Ramos (cell line): ENCODE measurements at regions not wholly inside any gene's neighbourhood (a gene's known extent, or its start where the extent isn't known, plus 50 kb on each side); places are given as distances from the start of the nearest gene placed in this dataset.
"Not testable (repeated sequence)": the region's sequence is repeated elsewhere in the genome, so short reads cannot be mapped to it uniquely, and the experiment has no call there.

Source experiments
- in situ Hi-C: fragments of 300-500 bp; cut with MboI; formaldehyde crosslinking; loops from one replicate; pipeline ENCODE4 v1.14.3; 2022; ENCODE audit warnings: low sequenced_read_pairs; ENCODE audit not compliant: unreplicated experiment

DNA sequence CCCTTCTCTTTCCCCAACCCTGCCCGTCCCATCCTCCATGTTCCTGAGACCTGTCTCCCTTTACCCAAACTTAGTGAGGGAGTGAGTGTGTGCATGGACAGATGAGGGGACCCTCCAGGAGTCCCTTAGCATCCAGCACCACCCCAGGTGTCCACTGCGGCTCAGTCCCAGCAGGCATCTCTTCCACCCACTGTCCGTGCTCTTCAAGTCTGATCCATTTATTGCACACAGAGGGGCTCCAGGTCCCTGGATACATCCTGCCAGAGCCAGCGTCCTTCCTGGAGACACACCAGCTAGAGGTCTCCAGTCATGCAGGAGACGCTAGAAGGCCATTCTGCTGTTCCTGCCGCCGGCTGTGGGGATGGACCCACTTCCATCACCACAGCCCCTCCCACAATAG, 239.2 kb downstream of the ADGRD1 start:
- in situ Hi-C loops: no loop called here

DNA sequence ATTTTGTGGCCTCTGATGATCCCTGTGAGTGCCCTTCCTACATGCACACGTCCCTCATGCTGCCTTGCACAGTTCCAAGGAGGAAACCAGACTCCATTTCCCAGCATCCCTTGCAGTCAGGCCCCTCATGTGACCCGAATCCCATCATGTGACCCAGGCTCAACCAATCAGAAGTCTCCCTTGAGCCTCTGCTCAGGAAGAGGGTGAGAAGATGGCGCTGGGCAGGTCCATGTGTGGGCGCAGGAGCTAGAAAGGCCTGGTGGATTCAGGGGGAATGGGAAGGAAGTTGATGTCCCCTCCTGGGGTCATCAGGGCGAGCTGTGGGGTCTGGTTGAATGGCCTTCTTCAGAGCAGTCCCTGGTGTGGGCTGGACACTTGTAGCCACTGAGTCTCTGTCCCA, 240.5 kb downstream of the ADGRD1 start:
- in situ Hi-C loops: no loop called here

DNA sequence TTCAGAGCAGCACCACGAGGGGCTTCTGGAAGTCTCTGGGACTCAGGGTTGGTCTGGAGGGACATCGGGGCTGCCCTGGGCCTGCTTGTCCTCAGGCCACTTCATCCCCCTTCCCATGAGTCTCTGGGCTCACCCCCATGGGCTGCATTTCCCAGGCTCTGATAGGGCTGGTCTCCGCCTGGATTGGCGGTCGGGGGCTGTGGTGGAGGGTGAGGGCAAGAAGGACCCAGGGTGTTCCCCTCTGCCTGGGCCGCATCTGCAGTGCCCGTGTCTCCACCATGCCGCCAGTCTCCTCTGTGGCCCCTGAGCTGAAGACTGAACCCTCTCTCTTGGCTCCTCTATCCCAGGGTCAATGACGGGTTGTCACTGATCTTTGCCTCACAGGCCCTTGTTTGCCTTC, 242.1 kb downstream of the ADGRD1 start:
- in situ Hi-C loops: no loop called here

- in situ Hi-C loops: no loop called here
These were observed 242.5 kb downstream of the ADGRD1 start for GRCh38 chr12:131196220-131196619.

GRCh38 chr12:131197490-131197889, 243.8 kb downstream of the ADGRD1 start:
- in situ Hi-C loops: no loop called here

DNA sequence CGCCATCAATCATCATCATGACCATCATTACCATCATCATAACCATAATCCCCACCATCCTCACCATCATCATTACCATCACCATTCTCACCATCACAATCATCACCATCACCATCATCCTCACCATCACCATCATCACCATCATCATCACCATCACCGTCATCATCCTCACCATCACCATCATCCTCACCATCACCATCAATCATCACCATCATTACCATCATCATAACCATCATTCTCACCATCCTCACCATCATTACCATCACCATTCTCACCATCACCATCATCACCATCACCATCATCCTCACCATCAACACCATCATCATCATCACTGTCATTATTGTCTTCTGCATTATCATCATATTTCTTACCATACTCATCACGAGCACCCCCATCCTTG, 245.5 kb downstream of the ADGRD1 start:
- in situ Hi-C loops: no loop called here

- in situ Hi-C loops: not testable (repeated sequence)
These were observed 248.2 kb downstream of the ADGRD1 start for GRCh38 chr12:131201912-131202311.

DNA sequence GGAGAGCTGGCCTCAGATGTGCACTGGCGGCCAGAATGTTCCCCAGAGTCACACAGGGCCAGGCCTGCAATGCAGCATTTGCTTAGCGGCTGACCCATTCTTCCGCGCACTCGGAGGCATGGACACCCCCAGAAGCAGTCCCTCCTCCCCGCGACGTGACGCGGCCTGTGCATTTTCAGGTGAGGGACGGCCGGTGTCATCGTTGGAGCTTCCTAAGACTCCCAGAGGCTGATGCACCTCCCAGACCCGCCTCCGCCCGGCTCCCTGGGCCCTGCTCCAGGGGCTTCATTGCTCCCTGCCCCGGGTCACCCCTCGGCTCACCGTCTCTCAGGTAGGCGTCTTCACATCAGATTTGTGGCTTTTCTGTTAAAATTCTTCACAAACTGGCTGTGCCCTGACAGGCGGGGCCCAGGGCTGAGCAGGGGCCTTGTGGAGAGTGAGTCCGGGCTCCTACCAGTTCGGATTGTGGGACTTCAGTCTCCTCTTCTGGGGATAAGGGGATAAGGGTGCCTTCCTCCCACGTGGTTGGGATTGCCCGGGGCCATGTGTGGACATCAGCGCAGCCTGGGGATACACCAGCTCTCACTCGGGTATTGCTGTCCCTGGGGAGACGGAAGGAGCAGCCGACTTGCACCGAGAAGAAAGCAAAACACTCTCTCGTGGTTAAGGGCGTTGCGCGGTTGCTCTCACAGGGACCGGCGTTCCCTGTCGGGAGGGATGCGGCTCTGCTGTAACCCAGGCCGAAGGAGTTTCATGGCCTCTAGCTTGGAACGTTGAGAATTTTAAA, 249.1 kb downstream of the ADGRD1 start:
- in situ Hi-C loops: no loop called here

DNA sequence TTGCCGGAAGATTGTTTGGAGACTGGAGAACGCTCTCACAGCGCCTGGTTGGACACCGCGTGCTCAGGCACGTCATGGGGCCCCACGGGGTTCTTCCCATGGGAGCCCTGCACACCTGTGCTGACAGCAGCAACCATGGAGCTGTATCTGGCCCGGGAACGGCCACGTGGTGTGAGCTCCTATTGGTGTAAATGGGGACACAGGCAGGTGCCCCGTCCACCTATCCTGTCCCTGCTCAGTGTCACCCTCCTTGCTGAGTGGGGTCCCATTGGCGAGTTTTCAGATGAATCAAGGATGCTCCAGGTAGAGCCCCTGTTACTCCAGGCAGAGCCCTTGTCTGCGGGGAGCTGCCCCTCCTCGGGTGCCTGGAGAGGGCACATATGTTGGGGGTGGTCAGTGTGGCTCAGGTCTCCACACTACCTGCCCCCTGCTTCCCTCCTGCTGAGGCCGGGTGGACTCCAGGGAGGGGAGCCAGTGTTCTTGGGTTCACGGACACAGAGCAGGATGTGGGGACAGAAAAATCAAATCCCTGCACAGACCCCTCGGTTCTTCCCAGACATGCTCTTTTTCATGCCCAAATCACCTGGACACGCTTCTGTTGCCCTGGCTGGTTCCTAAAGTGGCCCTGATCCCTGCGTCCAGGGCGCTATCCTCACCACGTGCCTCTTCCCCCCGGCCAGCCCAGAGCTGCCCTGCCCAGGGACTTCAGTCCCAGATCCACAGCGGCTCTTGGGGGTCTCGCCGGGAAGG, 250.1 kb downstream of the ADGRD1 start:
- in situ Hi-C loops: no loop called here

DNA sequence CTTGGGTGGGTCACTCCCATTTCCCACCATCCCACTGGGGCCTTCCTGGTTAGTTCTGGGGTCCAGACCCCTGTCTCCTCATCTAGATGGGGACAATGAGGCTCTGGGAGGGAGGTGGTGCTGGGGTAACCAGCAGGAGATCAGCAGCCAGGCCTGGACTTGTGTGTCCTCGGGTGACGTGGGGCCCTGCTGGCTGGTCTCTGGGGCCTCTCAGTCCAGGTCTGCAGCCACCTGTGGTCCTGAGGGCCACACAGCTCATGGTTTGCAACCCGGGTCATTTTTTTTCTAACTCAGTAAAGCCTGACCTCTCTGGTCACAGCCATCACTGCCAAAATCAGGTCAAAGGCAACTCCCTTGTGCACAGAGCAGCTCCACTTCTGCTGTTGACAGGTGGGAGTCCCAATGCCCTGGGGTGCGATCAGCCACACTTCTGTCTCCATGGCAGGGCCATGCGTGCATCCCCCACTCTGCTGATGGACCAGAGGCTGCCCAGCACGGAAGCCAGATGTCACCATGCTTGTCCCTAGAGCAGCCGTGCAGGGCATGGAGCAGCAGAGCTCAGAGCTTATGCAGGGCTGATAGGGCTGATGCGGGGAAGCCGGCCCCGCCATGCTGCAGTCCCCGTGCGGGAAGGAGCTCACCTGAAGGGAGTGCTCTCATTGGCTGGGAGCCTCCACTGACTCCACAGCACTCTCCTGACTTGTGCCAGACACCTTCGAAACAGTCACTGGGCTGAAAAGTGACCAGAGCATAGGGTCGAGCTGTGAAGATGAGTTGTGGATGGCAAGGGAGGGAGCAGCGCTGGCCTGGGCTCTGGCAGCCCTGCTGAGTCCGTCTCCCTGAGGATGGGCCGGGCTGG, 250.9 kb downstream of the ADGRD1 start:
- in situ Hi-C loops: no loop called here

GRCh38 chr12:131205275-131205933, 251.7 kb downstream of the ADGRD1 start:
- in situ Hi-C loops: not testable (repeated sequence)

- in situ Hi-C loops: not testable (repeated sequence)
These were observed 253.1 kb downstream of the ADGRD1 start for GRCh38 chr12:131206630-131207299.

- in situ Hi-C loops: not testable (repeated sequence)
These were observed 253.6 kb downstream of the ADGRD1 start for GRCh38 chr12:131207300-131207660.

DNA sequence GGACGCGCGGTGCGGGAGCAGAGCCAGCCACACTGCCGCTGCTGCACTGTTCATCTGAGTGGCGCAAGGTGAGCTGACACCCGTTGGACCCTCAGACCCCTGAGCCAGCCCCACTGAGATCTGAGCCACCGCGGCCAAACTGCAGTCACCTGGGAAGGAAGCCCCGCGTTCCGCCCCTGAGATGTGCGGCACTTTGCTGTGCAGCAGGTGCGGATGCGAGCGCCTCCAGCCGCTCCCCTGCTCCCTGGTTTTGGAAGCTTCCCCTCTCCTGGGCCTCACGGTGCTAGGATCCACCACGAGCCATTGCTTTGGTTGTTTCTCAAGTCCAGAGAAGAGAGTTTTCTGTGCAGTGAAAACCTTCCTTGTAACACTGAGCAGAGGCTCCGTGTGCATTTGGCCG, 254.1 kb downstream of the ADGRD1 start:
- in situ Hi-C loops: not testable (repeated sequence)

DNA sequence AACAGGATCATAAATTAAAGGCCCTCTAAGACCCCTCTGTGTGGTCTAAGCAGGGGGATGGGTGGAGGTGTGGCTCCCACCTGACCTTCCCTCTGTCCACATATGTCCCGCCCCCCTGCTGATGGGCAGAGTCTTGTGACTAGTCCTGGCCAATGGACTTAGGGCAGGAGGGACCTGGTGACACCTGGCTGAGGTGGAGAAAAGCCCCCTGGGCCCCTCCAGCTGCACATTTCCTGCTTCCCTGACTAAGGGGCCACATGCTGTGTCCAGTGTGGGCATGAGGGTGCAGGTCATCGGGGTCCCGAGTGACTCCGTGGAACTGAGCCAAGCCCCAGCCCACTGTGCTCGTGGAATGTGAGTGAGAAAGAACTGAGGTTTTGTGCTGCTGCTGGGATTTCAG, 254.7 kb downstream of the ADGRD1 start:
- in situ Hi-C loops: no loop called here

DNA sequence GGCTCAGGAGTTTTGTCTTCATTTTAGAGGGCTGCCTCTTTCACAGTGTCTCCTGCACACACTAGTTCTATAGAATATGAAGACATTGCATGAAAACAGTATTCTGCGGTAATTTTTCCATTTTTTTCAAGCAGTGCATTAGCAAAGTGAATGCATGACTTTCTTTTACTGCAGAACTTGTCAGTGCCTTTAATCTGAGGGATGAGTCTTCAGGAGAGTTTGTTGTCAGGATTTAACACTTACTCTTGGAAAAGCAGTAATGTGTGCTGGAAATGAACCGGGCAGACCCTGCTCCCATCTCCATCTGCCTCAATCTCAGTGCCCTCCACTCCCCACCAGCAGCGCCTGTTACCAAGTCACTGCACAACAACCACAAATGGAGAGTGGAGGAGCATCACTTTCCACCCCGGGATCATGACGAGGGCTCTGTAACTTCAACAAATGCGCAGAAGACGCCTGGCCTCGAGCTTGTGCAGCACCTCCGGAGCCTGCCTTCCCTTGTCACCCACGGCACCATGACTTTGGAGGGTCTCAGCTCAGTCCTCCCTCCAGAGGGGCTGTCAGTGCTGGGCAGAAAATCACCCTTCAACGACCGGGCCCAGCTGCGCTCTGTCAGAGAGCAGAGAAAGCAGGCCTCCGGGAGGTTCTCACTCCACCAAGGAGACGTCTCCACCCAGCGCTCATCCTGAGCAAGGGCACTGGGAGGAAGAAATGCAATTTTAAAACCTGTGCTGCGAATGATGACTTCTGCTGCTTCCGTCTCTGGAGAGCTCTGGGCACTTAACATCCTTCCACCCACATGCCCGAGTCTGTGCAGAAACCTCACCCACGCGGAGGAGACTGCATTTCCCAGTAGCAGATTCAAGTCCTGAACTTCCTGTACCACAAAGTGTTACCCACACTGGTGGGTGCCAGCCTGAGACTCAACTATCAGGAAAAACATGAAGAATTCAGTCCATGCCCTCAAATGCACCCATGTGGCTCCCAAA, 255.7 kb downstream of the ADGRD1 start:
- in situ Hi-C loops: no loop called here

- in situ Hi-C loops: no loop called here
These were observed 257.0 kb downstream of the ADGRD1 start for GRCh38 chr12:131210506-131211339.
